ENCODE measurements at regions not wholly inside any gene's neighbourhood (a gene's known extent, or its start where the extent isn't known, plus 50 kb on each side); places are given as distances from the start of the nearest gene placed in this dataset.
"Not testable (repeated sequence)": the region's sequence is repeated elsewhere in the genome, so short reads cannot be mapped to it uniquely, and the experiment has no call there.

DNA sequence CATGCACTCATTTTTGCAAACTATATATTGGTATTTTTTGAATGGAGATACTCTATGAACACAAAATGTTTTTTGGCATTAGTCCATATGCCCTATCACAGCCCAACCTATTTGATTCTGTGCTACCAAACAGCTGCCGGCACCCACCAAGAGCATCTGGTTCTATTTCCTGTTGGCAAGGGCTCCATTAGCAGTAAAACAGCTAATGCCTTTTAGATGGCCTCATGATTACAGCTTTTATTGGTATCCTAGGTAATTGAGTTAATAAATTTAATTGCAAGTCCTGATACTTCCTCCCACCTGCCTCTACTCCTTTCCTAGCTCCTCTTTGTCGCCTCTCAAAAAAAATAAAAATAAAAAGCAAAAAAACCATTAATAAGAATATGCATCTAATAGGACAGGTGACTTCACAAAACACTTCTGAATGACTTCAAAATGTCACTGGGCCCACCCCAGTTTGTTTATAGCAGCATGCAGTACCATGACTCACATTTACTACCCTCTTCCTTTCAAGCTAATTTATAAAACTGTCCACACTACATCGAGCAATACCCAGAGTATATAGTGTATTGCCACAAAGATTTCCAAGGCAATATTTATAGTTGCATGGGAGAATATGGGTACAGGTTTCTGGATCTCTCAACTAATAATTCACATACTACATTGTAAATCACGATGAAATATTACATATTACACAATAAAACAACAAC lies 620.4 kb downstream of the SLCO4C1 start:
- no peak for DNase-seq
- Mint-ChIP-seq H3K4me1 (ENCODE audit: low read depth in 2 of 2) (no peaks in the 10 kb centered on the region), H3K27ac (no peak overlapping the region), H3K4me3 (no peak overlapping the region), H3K36me3 (ENCODE audit: insufficient read depth) (no peaks in the 10 kb centered on the region), H3K27me3 (no peaks in the 10 kb centered on the region), H3K9me3 (no peaks in the 10 kb centered on the region)
- no peak for ATAC-seq (replicated peaks)

DNA sequence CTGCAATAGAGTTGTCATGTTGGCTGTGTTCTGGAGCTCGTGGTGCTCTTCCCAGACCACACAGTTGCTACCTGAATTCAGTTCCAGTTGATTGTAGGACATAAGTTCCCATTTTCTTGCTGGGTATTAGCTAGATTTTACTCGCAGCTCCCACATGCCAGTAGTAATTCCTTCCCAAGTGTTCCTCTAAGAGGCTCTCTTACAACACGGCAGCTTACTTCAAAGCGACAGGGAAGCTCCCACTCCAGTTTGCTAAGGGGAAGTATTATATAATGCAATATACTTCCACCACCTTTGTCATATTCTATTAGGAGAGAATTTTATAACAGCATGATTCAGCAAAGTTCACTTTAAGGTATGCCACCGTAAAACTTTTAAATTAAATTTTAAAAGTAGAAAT lies 623.0 kb downstream of the SLCO4C1 start:
- Mint-ChIP-seq H3K9me3 (no peaks in the 10 kb centered on the region), H3K27ac (no peak overlapping the region), H3K4me1 (ENCODE audit: low read depth in 2 of 2) (no peaks in the 10 kb centered on the region), H3K36me3 (ENCODE audit: insufficient read depth) (no peaks in the 10 kb centered on the region), H3K27me3 (no peaks in the 10 kb centered on the region), H3K4me3 (no peak overlapping the region)
- no peak for ATAC-seq (replicated peaks)
- DNase-seq = no peak

DNA sequence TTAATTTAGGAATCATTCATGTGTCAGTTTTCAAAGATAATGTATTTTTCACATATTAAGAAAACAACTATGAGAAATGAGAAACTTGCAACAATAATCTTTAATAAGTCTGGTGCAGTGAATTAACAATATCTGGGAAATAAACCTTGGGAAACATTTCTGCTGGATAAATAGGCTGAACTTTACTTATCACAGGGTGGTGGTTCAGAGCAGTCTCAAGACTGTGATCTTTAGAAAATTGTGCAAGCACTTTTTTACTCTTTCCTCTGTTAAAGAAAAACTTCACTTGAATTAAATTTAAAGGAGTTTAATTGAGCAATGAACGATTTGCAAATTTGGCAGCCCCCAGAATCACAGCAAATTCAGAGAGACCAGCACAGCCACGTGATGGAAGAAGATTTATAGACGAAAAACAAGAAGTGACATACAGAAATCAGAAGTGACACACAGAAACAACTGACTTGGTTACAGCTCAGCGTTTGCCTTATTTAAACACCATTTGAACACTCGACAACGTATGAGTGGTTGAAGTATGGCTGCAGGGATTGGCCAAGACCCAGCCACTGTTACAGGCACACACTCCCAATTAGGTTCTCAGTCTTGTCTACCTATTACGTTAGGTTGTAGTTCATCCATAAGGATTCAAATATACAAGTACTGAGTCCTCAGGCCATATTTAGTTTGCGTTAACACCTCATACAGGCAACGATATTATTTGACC lies 631.9 kb downstream of the SLCO4C1 start:
- DNase-seq = no peak
- Mint-ChIP-seq H3K9me3 (no peaks in the 10 kb centered on the region), H3K36me3 (ENCODE audit: insufficient read depth) (no peaks in the 10 kb centered on the region), H3K27me3 (no peaks in the 10 kb centered on the region), H3K4me1 (ENCODE audit: low read depth in 2 of 2) (no peaks in the 10 kb centered on the region), H3K4me3 (no peak overlapping the region), H3K27ac (no peak overlapping the region)
- ATAC-seq (replicated peaks) = no peak

DNA sequence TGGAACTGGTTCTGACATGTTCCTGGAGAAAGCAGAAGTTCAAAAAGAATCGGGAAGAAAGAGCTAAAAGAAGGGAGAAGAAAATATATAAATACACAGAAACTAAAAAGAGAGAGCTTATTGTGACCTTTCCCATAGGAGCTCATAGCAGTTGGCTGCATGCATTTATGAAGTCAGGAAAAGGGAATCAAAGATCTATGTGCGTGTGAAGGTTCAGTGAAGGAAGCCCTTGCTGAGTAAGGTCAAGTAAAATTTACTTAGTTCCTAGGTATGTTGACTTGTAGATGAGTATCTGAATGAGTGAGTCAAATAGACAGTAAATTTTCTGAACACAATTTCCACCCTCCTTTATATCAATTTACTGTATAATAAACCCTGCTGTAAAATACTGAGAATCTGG lies 632.5 kb downstream of the SLCO4C1 start:
- no peak for DNase-seq
- no peak for ATAC-seq (replicated peaks)
- no peaks in the 10 kb centered on the region for H3K27me3 Mint-ChIP-seq
- H3K4me1 Mint-ChIP-seq (ENCODE audit: low read depth in 2 of 2) = no peaks in the 10 kb centered on the region
- no peak overlapping the region for H3K27ac Mint-ChIP-seq
- H3K9me3 Mint-ChIP-seq = no peaks in the 10 kb centered on the region
- H3K36me3 Mint-ChIP-seq (ENCODE audit: insufficient read depth) = no peaks in the 10 kb centered on the region
- no peak overlapping the region for H3K4me3 Mint-ChIP-seq

DNA sequence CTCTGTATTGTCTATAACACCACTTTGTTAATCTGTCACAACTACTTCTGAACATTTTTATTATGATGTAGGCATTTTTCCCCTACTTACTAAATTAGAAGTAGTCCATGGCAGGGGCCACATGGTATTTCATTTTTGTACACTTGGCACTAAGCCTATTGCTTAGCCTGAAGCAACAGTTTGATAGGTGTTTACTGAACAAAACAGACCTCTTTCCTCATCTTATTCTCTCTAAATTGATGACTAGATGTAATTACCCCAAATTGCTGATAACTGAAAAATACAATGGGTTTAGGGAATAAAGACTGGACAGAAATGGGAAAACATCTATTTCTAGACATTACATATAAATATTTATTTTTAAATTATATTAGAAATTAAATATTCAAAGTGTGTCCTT lies 633.8 kb downstream of the SLCO4C1 start:
- DNase-seq (no peak), ATAC-seq (replicated peaks) (no peak)
- Mint-ChIP-seq H3K4me3 (no peak overlapping the region), H3K27me3 (no peaks in the 10 kb centered on the region), H3K4me1 (ENCODE audit: low read depth in 2 of 2) (no peaks in the 10 kb centered on the region), H3K9me3 (no peaks in the 10 kb centered on the region), H3K27ac (no peak overlapping the region), H3K36me3 (ENCODE audit: insufficient read depth) (no peaks in the 10 kb centered on the region)

DNA sequence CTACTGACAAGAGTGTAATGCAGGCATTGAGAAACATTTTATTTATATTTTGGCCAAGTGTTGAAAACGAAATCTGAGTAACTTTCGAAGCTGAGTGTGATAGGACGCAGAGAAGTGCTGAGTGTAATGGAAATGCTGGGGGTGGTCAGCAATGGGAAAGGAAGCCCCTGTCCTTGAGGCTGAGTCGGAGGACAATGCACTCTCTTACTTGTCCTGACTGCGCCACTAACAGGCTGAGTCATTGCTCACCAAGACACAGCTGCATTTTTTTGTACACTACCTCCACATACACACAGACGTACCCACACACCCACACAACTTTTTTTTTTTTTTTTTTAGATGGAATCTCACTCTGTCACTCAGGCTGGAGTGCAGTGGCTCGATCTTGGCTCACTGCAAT lies 637.7 kb downstream of the SLCO4C1 start:
- Mint-ChIP-seq H3K27ac (no peak overlapping the region), H3K4me3 (no peak overlapping the region)

DNA sequence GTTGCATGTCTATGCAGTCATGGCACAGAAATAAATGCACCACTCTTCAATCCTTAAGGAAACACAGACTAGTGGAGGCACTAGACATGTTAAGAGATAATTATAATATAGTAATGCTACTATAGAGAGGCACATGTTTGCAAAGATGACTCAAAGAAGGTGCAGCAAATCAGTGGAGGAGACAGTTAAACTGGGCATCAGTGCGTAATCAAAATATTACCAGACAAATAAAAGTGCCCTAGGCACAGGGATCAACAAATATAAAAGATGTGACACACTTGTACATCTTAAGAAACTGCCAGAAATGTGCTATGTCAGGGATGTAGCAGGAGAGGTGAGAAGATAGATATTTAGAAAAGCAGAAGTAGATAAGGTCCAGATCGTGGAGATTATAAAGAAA lies 642.1 kb downstream of the SLCO4C1 start:
- H3K4me3 Mint-ChIP-seq = no peak overlapping the region
- no peaks in the 10 kb centered on the region for H3K36me3 Mint-ChIP-seq (ENCODE audit: insufficient read depth)
- H3K9me3 Mint-ChIP-seq = no peaks in the 10 kb centered on the region
- no peak overlapping the region for H3K27ac Mint-ChIP-seq
- no peaks in the 10 kb centered on the region for H3K27me3 Mint-ChIP-seq
- H3K4me1 Mint-ChIP-seq (ENCODE audit: low read depth in 2 of 2) = no peaks in the 10 kb centered on the region
- ATAC-seq (replicated peaks) (no peak), DNase-seq (no peak)

More for the DNA sequence above, 637.7 kb downstream of the SLCO4C1 start:
- ATAC-seq (replicated peaks) (no peak), DNase-seq (no peak)
- H3K4me1 Mint-ChIP-seq (ENCODE audit: low read depth in 2 of 2) = no peaks in the 10 kb centered on the region
- no peaks in the 10 kb centered on the region for H3K36me3 Mint-ChIP-seq (ENCODE audit: insufficient read depth)
- H3K9me3 Mint-ChIP-seq = no peaks in the 10 kb centered on the region
- no peaks in the 10 kb centered on the region for H3K27me3 Mint-ChIP-seq

DNA sequence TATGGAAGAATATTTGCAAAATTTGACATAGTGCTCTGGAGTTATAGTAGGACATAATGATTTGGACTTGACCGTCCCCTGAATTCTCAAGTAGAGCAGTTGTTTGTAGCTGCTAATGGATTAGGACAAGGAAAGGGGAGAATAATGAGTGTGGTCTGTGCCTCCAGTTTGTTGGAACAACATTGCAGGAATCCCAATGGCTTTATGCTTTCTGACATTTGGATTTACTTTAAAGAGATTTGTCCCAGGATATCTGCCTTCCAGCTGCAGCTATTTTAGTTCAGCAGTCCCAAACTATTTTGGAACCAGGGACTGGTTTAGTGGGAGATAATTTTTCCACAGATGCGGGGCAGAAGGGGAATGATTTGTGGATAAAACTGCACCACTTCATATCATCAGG lies 648.2 kb downstream of the SLCO4C1 start:
- Mint-ChIP-seq H3K4me3 (no peak overlapping the region), H3K4me1 (ENCODE audit: low read depth in 2 of 2) (no peaks in the 10 kb centered on the region), H3K27ac (no peak overlapping the region), H3K36me3 (ENCODE audit: insufficient read depth) (no peaks in the 10 kb centered on the region), H3K27me3 (no peaks in the 10 kb centered on the region), H3K9me3 (no peaks in the 10 kb centered on the region)
- no peak for DNase-seq
- ATAC-seq (replicated peaks) = no peak

DNA sequence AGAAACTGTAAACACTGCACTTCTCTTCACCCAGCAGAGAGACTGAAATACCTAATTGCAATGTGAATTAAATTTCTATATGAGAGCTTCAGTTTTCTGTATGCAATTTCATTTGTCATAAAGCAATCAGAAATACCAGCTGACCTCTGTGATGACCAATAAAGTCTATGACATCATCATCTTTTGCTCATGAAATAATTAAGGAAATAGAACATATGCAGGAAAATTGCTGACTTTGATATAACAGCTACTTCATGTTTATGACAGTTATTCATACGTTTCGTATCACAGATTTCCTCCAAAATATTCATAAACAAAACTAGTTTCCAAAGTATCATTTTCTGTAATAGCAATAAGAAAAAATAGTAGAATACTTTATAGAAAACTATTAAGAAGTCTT lies 652.3 kb downstream of the SLCO4C1 start:
- no peak overlapping the region for H3K27ac Mint-ChIP-seq
- ATAC-seq (replicated peaks) (no peak), DNase-seq (no peak)
- no peak overlapping the region for H3K4me3 Mint-ChIP-seq
- H3K27me3 Mint-ChIP-seq = no peaks in the 10 kb centered on the region
- H3K36me3 Mint-ChIP-seq (ENCODE audit: insufficient read depth) = no peaks in the 10 kb centered on the region
- no peaks in the 10 kb centered on the region for H3K4me1 Mint-ChIP-seq (ENCODE audit: low read depth in 2 of 2)
- peaks cover 0 to 1% of the 10 kb centered on the region in 2 donors for H3K9me3 Mint-ChIP-seq

DNA sequence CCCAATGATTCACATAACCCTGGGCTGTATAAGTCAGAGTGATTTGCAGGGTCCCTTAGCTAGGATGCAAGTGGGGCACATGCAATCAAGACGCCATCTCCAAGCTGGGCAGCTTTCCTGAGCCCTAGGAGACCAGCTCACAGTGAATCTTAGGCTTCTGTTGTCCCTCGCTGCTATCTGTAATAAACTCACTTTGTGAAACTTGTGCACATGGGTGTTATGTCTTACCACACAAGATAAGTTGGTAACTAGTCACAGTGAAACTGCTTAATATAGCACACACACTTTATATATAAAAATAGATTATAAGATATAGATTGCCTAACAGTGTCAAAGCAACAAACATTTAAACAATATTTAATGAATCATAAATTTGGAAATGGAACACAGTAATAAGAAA lies 658.5 kb downstream of the SLCO4C1 start:
- DNase-seq = no peak
- H3K27ac Mint-ChIP-seq = no peak overlapping the region
- peaks cover 0 to 1% of the 10 kb centered on the region in 2 donors for H3K9me3 Mint-ChIP-seq
- no peaks in the 10 kb centered on the region for H3K36me3 Mint-ChIP-seq (ENCODE audit: insufficient read depth)
- no peaks in the 10 kb centered on the region for H3K4me1 Mint-ChIP-seq (ENCODE audit: low read depth in 2 of 2)
- ATAC-seq (replicated peaks) = no peak
- H3K27me3 Mint-ChIP-seq = no peaks in the 10 kb centered on the region
- no peak overlapping the region for H3K4me3 Mint-ChIP-seq

DNA sequence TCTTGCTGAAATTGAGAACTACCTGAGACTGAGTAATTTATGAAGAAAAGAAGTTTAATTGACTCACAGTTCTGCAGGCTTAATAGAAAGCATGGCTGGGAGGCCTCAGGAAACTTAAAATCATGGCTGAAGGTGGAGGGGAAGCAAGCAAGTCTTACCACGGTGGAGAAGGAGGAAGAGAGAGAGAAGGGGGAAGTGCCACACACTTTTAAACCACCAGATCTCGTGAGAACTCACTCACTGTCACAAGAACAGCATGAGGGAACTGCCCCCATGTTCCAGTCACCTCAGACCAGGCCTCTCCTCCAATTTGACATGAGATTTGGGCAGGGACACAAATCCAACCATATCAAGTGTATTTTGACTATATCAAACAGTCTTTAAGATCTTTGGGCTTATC lies 668.3 kb downstream of the SLCO4C1 start:
- DNase-seq; H3K27me3 Mint-ChIP-seq; H3K27ac Mint-ChIP-seq; H3K4me1 Mint-ChIP-seq (ENCODE audit: low read depth in 2 of 2); H3K36me3 Mint-ChIP-seq (ENCODE audit: insufficient read depth); ATAC-seq (replicated peaks); H3K9me3 Mint-ChIP-seq; H3K4me3 Mint-ChIP-seq: not testable (repeated sequence)

DNA sequence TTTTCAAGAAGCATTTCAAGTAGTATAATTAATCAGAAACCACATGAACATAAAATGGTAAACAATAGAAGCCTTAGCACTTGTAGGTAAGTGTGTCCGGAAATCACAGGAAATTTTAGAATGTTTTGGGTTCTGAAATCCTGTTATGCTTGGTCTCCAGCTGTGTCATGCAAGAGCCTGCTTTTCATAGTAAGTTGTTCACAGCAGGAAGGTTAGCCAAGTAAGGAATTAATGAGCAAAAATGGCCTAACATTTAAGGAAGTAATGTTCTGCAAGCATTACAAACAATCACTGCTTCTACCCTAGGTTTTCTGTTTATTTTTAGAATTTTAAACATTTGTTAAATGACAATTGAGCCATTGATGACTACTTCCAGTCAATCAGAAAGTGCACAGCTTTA lies 669.5 kb downstream of the SLCO4C1 start:
- H3K4me1 Mint-ChIP-seq (ENCODE audit: low read depth in 2 of 2) = no peaks in the 10 kb centered on the region
- no peak for DNase-seq
- no peak overlapping the region for H3K27ac Mint-ChIP-seq
- no peak overlapping the region for H3K4me3 Mint-ChIP-seq
- H3K36me3 Mint-ChIP-seq (ENCODE audit: insufficient read depth) = no peaks in the 10 kb centered on the region
- peaks cover 0 to 4% of the 10 kb centered on the region in 2 donors for H3K9me3 Mint-ChIP-seq
- H3K27me3 Mint-ChIP-seq = no peaks in the 10 kb centered on the region
- ATAC-seq (replicated peaks) = no peak

DNA sequence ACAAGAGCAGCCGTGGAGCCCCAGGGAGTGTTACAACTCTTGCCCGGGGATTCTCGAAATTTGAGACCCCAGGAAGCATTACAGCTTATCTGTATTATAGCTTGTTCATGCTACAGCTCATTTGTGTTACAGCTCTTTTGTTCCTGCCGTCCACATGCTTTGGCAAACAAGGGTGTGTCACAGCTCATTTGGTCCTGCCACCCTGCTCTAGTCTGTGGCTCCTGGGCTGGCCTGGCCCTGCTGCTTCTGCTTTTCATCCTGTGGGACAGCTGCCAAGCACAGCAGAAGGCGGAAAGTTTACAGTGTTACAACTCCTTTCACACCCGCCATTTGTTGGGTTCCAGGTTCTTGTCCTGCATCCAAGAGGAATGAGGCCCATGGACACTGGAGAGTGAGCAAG lies 685.0 kb downstream of the SLCO4C1 start:
- no peaks in the 10 kb centered on the region for H3K27me3 Mint-ChIP-seq
- ATAC-seq (replicated peaks) (no peak), DNase-seq (no peak)
- H3K36me3 Mint-ChIP-seq (ENCODE audit: insufficient read depth) = no peaks in the 10 kb centered on the region
- no peak overlapping the region for H3K4me3 Mint-ChIP-seq
- H3K4me1 Mint-ChIP-seq (ENCODE audit: low read depth in 2 of 2) = no peaks in the 10 kb centered on the region
- H3K27ac Mint-ChIP-seq = no peak overlapping the region
- peaks cover 0 to 3% of the 10 kb centered on the region in 2 donors for H3K9me3 Mint-ChIP-seq

DNA sequence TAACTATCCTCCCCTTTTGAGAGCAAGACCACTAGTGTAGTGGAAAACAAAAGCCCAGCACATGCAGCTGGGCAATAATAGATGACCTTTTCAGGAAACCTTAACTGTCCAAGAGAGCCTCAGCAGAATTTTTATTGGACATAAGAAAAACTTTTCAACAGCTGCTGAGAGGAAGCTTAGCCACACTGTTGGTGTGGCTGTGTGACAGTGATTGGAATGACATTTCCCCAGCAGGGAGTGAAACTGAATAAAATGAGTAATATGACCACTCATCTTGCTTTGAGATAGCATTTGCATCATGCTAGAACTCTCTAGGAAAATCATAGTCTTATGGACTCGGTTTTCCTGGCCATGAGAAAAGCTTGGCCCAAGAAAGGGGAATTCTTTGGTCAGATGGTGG lies 687.8 kb downstream of the SLCO4C1 start:
- ATAC-seq (replicated peaks) (no peak), DNase-seq (no peak)
- Mint-ChIP-seq H3K4me1 (ENCODE audit: low read depth in 2 of 2) (no peaks in the 10 kb centered on the region), H3K9me3 (peaks cover 0 to 2% of the 10 kb centered on the region in 2 donors), H3K4me3 (no peak overlapping the region), H3K36me3 (ENCODE audit: insufficient read depth) (no peaks in the 10 kb centered on the region), H3K27me3 (no peaks in the 10 kb centered on the region), H3K27ac (no peak overlapping the region)

Measured in effector memory CD8-positive, alpha-beta T cell (primary cell).